PFSK-1 (cell line): ENCODE measurements at regions not wholly inside any gene's neighbourhood (a gene's known extent, or its start where the extent isn't known, plus 50 kb on each side); places are given as distances from the start of the nearest gene placed in this dataset.

Experiments
- FOXP2 ChIP-seq: optimal IDR thresholded peaks from 2 replicates; pipeline ENCODE3; 2011; ENCODE audit warnings: borderline replicate concordance, control low read depth, inconsistent platforms; ENCODE audit not compliant: insufficient read depth; ENCODE audit errors: extremely low read length, extremely low read depth
- POLR2AphosphoS5 ChIP-seq: IDR thresholded peaks from 2 replicates; pipeline ENCODE4 v1.6.1; 2012; ENCODE audit warnings: low read depth, mild to moderate bottlenecking, control low read depth, low read length, moderate library complexity
- REST ChIP-seq, 2 experiments: IDR thresholded peaks; 2 replicates each; pipeline versions ENCODE4 v1.6.1 to v1.8.0; 2011 to 2012; ENCODE audit warnings: low read depth in 2 of 2, low read length in 2 of 2, control low read depth in 1 of 2, inconsistent platforms in 1 of 2, mild to moderate bottlenecking in 1 of 2, moderate library complexity in 1 of 2; ENCODE audit not compliant: insufficient read depth in 1 of 2
- SIN3A ChIP-seq: IDR thresholded peaks from 2 replicates; pipeline ENCODE4 v1.6.1; 2012; ENCODE audit warnings: mild to moderate bottlenecking, low read length, moderate library complexity, borderline replicate concordance; ENCODE audit not compliant: insufficient read depth
- TAF1 ChIP-seq: IDR thresholded peaks from 2 replicates; pipeline ENCODE4 v1.6.1; 2012; ENCODE audit warnings: low read length, control low read depth, borderline replicate concordance; ENCODE audit not compliant: insufficient read depth

- TF ChIP-seq REST (IDR thresholded peaks at IDR 0.05; ENCODE audit: insufficient read depth in 1 of 2, low read depth in 2 of 2, low read length in 2 of 2), result no peak
- no peak for TF ChIP-seq FOXP2
- no peak for TF ChIP-seq TAF1
- TF ChIP-seq SIN3A, result no peak
- TF ChIP-seq POLR2AphosphoS5, result no peak
These were observed 599.6 kb downstream of the CDH18 start for GRCh38 chr5:19388391-19388790.

- TF ChIP-seq TAF1 (no peak), POLR2AphosphoS5 (no peak), REST (IDR thresholded peaks at IDR 0.05; ENCODE audit: insufficient read depth in 1 of 2, low read depth in 2 of 2, low read length in 2 of 2) (no peak), FOXP2 (no peak)
These were observed 587.0 kb downstream of the CDH18 start for GRCh38 chr5:19401032-19401431.

GRCh38 chr5:19406576-19407365 is 581.2 kb downstream of the CDH18 start:
- TF ChIP-seq FOXP2 (no peak), TAF1 (no peak), POLR2AphosphoS5 (no peak), REST (IDR thresholded peaks at IDR 0.05; ENCODE audit: insufficient read depth in 1 of 2, low read depth in 2 of 2, low read length in 2 of 2) (no peak), SIN3A (no peak)

DNA sequence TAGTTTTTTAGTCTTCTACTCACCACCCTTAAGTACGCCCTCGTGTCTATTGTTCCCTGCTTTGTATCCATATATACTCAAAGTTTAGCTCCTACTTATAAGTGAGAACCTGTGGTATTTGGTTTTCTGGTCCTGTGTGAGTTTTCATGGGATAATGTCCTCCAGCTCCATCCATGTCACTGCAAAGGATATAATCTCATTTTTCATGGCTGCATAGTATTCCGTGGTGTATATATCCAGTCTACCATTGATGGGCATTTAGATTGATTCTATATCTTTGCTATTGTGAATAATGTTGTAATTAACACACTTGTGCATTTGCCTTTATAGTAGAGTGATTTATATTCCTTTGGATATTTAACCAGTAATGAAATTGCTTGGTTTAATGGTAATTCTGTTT is 579.9 kb downstream of the CDH18 start:
- TF ChIP-seq POLR2AphosphoS5 (no peak), SIN3A (no peak)

DNA sequence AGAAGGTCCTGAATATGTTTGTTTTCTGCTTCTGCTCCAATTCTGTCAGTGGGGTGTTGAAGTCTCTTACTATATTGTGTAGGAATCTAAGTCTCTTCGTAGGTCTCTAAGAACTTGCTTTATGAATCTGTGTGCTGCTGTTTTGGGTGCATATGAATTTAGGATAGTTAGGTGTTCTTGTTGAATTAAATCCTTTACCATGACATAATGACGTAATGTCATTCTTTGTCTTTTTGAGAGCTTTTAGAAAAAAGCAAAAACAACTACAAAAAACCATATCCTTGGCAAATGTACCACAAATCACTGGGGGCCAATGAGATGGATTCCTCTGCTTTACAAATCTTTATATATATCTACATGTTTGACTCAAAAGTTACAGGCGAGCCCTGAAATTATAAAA is 576.1 kb downstream of the CDH18 start:
- TF ChIP-seq SIN3A, result no peak
- no peak for TF ChIP-seq FOXP2
- TF ChIP-seq TAF1, result no peak
- no peak for TF ChIP-seq POLR2AphosphoS5
- TF ChIP-seq REST (IDR thresholded peaks at IDR 0.05; ENCODE audit: insufficient read depth in 1 of 2, low read depth in 2 of 2, low read length in 2 of 2), result no peak
